PC-9 (cell line): ENCODE measurements at regions not wholly inside any gene's neighbourhood (a gene's known extent, or its start where the extent isn't known, plus 50 kb on each side); places are given as distances from the start of the nearest gene placed in this dataset.
A peak's percentile ranks its signal among the peaks of the same experiment; 100 is the strongest.
"Not testable (repeated sequence)": the region's sequence is repeated elsewhere in the genome, so short reads cannot be mapped to it uniquely, and the experiment has no call there.

Source experiments
- BruUV-seq: library from RNA; stranded (reverse); fragments of 400-500 nt; replicated peaks from 2 replicates; lab custom pipeline; 2021; lab: Mats Ljungman, UMichigan
- CTCF ChIA-PET: fragments of 300-600 bp; sonication (Branson Sonifier 250); formaldehyde crosslinking; loops from one replicate; lab custom pipeline; 2022; ENCODE audit warnings: antibody characterized with exemption; lab: Charles Lee
- POLR2A ChIA-PET: fragments of 300-600 bp; sonication (Branson Sonifier 250); formaldehyde crosslinking; loops from one replicate; lab custom pipeline; 2022; ENCODE audit warnings: antibody characterized with exemption; ENCODE audit not compliant: unreplicated experiment; lab: Charles Lee
- DNase-seq, 2 experiments: peaks; one replicate each; pipeline versions ENCODE4 v3.0.0 to v3.0.0-alpha.2; 2015 to 2022; ENCODE audit warnings: mixed read lengths in 1 of 2
- H2AFZ ChIP-seq: fragments of 200-600 bp; sonication (generic); 2 replicates; pipeline ENCODE4 v1.8.1; 2017; ENCODE audit warnings: antibody characterized with exemption
- H3F3A ChIP-seq: fragments of 200-600 bp; sonication (generic); 2 replicates; pipeline ENCODE4 v1.8.1; 2017; ENCODE audit warnings: antibody characterized with exemption, mild to moderate bottlenecking, low read depth; ENCODE audit not compliant: insufficient read depth
- H3K27ac ChIP-seq: fragments of 200-600 bp; sonication (generic); 2 replicates; pipeline ENCODE4 v1.6.1; 2016; ENCODE audit warnings: mixed run types
- H3K27me3 ChIP-seq: fragments of 200-600 bp; sonication (generic); 2 replicates; pipeline ENCODE4 v1.6.1; 2016; ENCODE audit warnings: low read depth, mixed run types; ENCODE audit not compliant: insufficient read depth
- H3K36me3 ChIP-seq: fragments of 200-600 bp; sonication (generic); 2 replicates; pipeline ENCODE4 v1.6.1; 2016; ENCODE audit warnings: low read depth, mixed run types
- H3K4me1 ChIP-seq: fragments of 200-600 bp; sonication (generic); replicated peaks from 2 replicates; pipeline ENCODE4 v1.6.1; 2016; ENCODE audit warnings: mixed run types; ENCODE audit not compliant: insufficient read depth
- H3K4me2 ChIP-seq: fragments of 200-600 bp; sonication (generic); 2 replicates; pipeline ENCODE4 v1.6.1; 2017; ENCODE audit warnings: mixed run types
- H3K4me3 ChIP-seq: fragments of 200-600 bp; sonication (generic); 2 replicates; pipeline ENCODE4 v1.6.1; 2016; ENCODE audit warnings: mixed run types
- H3K79me2 ChIP-seq: fragments of 200-600 bp; sonication (generic); 2 replicates; pipeline ENCODE4 v1.6.1; 2017; ENCODE audit warnings: low read depth, mixed run types
- H3K9me2 ChIP-seq: fragments of 200-600 bp; sonication (generic); 2 replicates; pipeline ENCODE4 v1.8.1; 2017; ENCODE audit warnings: mild to moderate bottlenecking; ENCODE audit not compliant: insufficient read depth
- H3K9me3 ChIP-seq: fragments of 200-600 bp; sonication (generic); 2 replicates; pipeline ENCODE4 v1.8.1; 2016; ENCODE audit warnings: low read depth; ENCODE audit not compliant: insufficient read depth
- H4K20me1 ChIP-seq: fragments of 200-600 bp; sonication (generic); 2 replicates; pipeline ENCODE4 v1.8.1; 2017; ENCODE audit not compliant: insufficient read depth
- CTCF ChIP-seq: fragments of 200-600 bp; sonication (generic); conservative IDR thresholded peaks from 2 replicates; pipeline ENCODE4 v1.6.1; 2017; ENCODE audit warnings: mixed run types, antibody characterized with exemption, mild to moderate bottlenecking, moderate library complexity
- EZH2 ChIP-seq: fragments of 200-600 bp; sonication (generic); IDR thresholded peaks from 2 replicates; pipeline ENCODE4 v1.8.0; 2017; ENCODE audit warnings: antibody characterized with exemption, low read depth
- intact Hi-C: fragments of 100-400 bp; cut with micrococcal nuclease; formaldehyde crosslinking; loops from one replicate; pipeline ENCODE4 v1.10.0; 2022; ENCODE audit not compliant: unreplicated experiment

- ChIA-PET POLR2A (no interaction called here), CTCF (no interaction called here)
- Histone ChIP-seq H3K36me3 (no peaks in the 10 kb centered on the region), H2AFZ (no peak overlapping the region), H3K79me2 (no peaks in the 10 kb centered on the region), H4K20me1 (no peaks in the 10 kb centered on the region), H3K27me3 (no peaks in the 10 kb centered on the region), H3K9me3 (no peaks in the 10 kb centered on the region; the same call in 1 of the 2 replicates), H3K4me1 (peaks cover 10% of the 10 kb centered on the region), H3K9me2 (peaks cover 6% of the 10 kb centered on the region), H3K4me3 (no peak overlapping the region), H3K4me2 (no peak overlapping the region), H3K27ac (no peak overlapping the region), H3F3A (no peaks in the 10 kb centered on the region)
- no peak for TF ChIP-seq EZH2
- no peak for TF ChIP-seq CTCF
- intact Hi-C loops: no loop called here
- no TSS peak for BruUV-seq
- no peak for DNase-seq
These were observed 82.0 kb upstream of the RGS1 start for GRCh38 chr1:192493584-192493983.

DNA sequence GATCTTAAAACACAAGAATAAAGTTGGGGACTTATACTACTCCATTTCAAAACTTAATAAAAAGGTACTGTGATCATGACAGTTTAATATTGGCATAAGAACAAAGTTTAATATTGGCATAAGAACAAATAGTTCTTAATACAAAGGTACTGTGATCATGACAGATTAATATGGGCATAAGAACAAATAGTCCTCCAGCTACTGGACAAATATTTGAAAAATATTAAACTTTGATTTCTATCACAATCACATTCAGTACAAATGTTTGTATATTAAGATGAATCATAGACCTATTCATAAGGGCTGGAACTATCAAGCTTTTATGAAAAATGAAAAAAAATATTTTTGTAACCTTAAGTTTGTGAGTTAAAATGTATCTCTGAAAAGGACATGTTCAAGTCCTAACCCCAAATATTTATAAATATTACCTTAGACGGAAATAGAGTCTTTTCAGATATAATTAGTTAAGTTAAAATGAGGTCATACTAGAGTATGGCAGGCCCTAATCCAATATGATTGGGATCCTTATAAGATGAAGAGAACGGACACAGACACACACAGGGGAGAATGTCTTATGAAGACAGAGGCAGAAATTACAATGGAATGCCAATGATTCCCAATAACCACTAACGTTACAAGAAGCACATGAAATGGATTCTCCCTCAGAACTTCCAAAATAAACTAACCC lies 79.1 kb upstream of the RGS1 start:
- no peaks in the 10 kb centered on the region for H3F3A ChIP-seq
- no TSS peak for BruUV-seq
- no peaks in the 10 kb centered on the region for H4K20me1 ChIP-seq
- TF ChIP-seq CTCF (no peak), EZH2 (no peak)
- CTCF ChIA-PET: no interaction called here
- intact Hi-C loops: no loop called here
- H2AFZ ChIP-seq: no peak overlapping the region
- peaks cover 10% of the 10 kb centered on the region for H3K4me1 ChIP-seq
- no peaks in the 10 kb centered on the region for H3K27me3 ChIP-seq
- POLR2A ChIA-PET: no interaction called here
- H3K9me3 ChIP-seq: no peaks in the 10 kb centered on the region; the same call in 1 of the 2 replicates
- peaks cover 6% of the 10 kb centered on the region for H3K9me2 ChIP-seq
- H3K79me2 ChIP-seq: no peaks in the 10 kb centered on the region
- H3K4me3 ChIP-seq: no peak overlapping the region
- no peak overlapping the region for H3K27ac ChIP-seq
- H3K36me3 ChIP-seq: no peaks in the 10 kb centered on the region
- no peak overlapping the region for H3K4me2 ChIP-seq
- DNase-seq: no peak

- H3K9me2 ChIP-seq: peaks cover 6% of the 10 kb centered on the region
- no peaks in the 10 kb centered on the region for H3F3A ChIP-seq
- ChIA-PET POLR2A (no interaction called here), CTCF (no interaction called here)
- no peak overlapping the region for H2AFZ ChIP-seq
- no peak for DNase-seq
- peaks cover 5% of the 10 kb centered on the region for H3K4me1 ChIP-seq
- H3K27me3 ChIP-seq: no peaks in the 10 kb centered on the region
- intact Hi-C loops: no loop called here
- no peak overlapping the region for H3K27ac ChIP-seq
- BruUV-seq: no TSS peak
- TF ChIP-seq CTCF (no peak), EZH2 (no peak)
- H4K20me1 ChIP-seq: no peaks in the 10 kb centered on the region
- H3K4me3 ChIP-seq: no peak overlapping the region
- H3K4me2 ChIP-seq: no peak overlapping the region
- H3K79me2 ChIP-seq: no peaks in the 10 kb centered on the region
- H3K9me3 ChIP-seq: no peaks in the 10 kb centered on the region; the same call in 1 of the 2 replicates
- H3K36me3 ChIP-seq: no peaks in the 10 kb centered on the region
These were observed 78.3 kb upstream of the RGS1 start for GRCh38 chr1:192497214-192497794.

DNA sequence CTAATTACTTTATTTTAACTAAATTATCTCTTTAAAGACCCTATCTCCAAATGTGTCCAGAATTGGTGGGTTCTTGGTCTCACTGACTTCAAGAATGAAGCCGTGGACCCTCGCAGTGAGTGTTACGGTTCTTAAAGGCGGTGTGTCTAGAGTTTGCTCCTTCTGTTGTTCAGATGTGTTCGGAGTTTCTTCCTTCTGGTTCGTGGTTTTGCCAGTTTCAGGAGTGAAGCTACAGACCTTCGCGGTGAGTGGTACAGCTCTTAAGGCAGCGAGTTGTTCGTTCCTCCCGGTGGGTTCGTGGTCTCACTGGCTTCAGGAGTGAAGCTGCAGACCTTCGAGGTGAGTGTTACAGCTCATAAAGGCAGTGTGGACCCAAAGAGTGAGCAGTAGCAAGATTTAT lies 77.5 kb upstream of the RGS1 start:
- BruUV-seq, H3K4me3 ChIP-seq, H3K36me3 ChIP-seq, H3K4me2 ChIP-seq, POLR2A ChIA-PET, intact Hi-C loops, CTCF ChIA-PET, H4K20me1 ChIP-seq, H3K9me3 ChIP-seq, DNase-seq, H3K79me2 ChIP-seq, H3F3A ChIP-seq, H3K4me1 ChIP-seq, H3K27ac ChIP-seq, H3K9me2 ChIP-seq, H3K27me3 ChIP-seq: not testable (repeated sequence)
- H2AFZ ChIP-seq: peak overlapping the region; percentile 58

DNA sequence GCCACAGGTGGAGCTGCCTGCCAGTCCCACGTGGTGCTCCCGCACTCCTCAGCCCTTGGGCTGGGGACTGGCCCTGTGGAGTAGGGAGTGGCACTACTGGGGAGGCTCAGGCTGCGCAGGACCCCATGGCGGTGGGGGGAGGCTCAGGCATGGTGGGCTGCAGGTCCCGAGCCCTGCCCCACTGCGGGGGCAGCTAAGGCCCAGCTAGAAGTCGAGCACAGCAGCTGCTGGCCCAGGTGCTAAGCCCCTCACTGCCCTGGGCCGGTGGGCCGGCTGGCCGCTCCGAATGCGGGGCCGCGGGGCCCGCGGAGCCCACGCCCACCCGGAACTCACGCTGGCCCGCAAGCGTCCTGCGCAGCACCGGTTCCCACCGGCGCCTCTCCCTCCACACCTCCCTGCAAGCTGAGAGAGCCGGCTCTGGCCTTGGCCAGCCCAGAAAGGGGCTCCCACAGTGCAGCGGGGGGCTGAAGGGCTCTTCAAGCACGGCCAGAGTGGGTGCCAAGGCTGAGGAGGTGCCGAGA lies 76.5 kb upstream of the RGS1 start:
- H3K9me3 ChIP-seq, intact Hi-C loops, H3K27ac ChIP-seq, H2AFZ ChIP-seq, DNase-seq, H4K20me1 ChIP-seq, H3K4me1 ChIP-seq, H3K36me3 ChIP-seq, CTCF ChIA-PET, H3K4me2 ChIP-seq, H3K79me2 ChIP-seq, POLR2A ChIA-PET, H3K27me3 ChIP-seq, H3F3A ChIP-seq, BruUV-seq, H3K4me3 ChIP-seq, H3K9me2 ChIP-seq: not testable (repeated sequence)
